Hepatocyte (in vitro differentiated cells): ENCODE measurements at regions not wholly inside any gene's neighbourhood (a gene's known extent, or its start where the extent isn't known, plus 50 kb on each side); places are given as distances from the start of the nearest gene placed in this dataset.

Experiments used
- EZH2 ChIP-seq: fragments of 200-600 bp; sonication (generic); IDR thresholded peaks from 2 replicates; pipeline ENCODE4 v1.6.1; 2016; ENCODE audit warnings: antibody characterized with exemption, mild to moderate bottlenecking, borderline replicate concordance
- EZH2phosphoT487 ChIP-seq: fragments of 200-600 bp; sonication (generic); IDR thresholded peaks from one replicate; pipeline ENCODE4 v1.6.1; 2018; ENCODE audit warnings: antibody characterized with exemption, mild to moderate bottlenecking, low read depth, moderate library complexity; ENCODE audit not compliant: unreplicated experiment, severe bottlenecking
- TF ChIP-seq, protein P1 (sequence below): fragments of 200-600 bp; sonication (generic); IDR thresholded peaks from 2 replicates; pipeline ENCODE4 v1.5.1; 2016; ENCODE audit warnings: antibody characterized with exemption, mild to moderate bottlenecking; ENCODE audit not compliant: poor library complexity

DNA sequence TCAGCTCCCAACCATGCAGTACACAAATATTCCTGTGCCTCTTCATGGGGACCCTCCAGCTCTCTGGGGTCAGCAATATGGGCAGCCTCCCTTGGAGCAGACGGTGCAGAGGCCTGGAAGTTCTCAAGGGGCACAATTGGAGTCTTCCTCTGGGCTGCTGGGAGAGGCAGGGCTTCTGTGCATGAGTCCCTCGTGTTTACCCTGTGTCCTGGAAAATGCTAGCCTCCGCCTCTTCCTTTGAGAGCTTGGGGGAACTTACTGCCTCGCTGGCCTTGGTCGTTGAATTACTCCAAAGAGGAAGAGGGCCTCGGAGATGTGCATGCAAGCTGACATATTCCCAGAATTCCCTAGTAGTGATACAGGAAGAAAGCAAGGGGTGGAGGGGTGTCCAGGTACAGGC lies 284.4 kb upstream of the IGF1R start:
- TF ChIP-seq, protein P1, sequence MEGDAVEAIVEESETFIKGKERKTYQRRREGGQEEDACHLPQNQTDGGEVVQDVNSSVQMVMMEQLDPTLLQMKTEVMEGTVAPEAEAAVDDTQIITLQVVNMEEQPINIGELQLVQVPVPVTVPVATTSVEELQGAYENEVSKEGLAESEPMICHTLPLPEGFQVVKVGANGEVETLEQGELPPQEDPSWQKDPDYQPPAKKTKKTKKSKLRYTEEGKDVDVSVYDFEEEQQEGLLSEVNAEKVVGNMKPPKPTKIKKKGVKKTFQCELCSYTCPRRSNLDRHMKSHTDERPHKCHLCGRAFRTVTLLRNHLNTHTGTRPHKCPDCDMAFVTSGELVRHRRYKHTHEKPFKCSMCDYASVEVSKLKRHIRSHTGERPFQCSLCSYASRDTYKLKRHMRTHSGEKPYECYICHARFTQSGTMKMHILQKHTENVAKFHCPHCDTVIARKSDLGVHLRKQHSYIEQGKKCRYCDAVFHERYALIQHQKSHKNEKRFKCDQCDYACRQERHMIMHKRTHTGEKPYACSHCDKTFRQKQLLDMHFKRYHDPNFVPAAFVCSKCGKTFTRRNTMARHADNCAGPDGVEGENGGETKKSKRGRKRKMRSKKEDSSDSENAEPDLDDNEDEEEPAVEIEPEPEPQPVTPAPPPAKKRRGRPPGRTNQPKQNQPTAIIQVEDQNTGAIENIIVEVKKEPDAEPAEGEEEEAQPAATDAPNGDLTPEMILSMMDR, result no peak
- TF ChIP-seq EZH2 (no peak), EZH2phosphoT487 (no peak)
